ENCODE measurements at regions not wholly inside any gene's neighbourhood (a gene's known extent, or its start where the extent isn't known, plus 50 kb on each side); places are given as distances from the start of the nearest gene placed in this dataset.

DNA sequence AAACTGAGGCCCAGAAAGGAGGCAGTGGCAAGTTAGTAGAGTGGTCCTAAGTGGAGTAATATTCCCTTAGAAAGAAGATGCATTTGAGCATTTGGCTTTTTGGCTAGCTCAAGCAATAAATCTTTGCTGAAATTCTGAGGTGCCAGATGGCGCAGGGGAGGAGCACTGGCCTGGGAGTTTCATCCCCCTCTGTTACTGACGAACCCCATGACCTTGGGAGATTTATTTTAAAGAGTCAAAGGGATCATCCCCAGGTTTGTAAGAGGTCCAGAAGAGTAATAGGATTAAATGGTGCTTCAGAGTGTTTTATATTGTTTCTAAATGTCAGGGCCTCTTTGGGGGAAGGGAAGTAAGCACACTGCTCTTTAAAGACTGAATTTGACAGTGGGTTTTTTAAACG is 85.1 kb upstream of the PIAS1 start:
- DNase-seq (ENCODE audit: low spot score in 2 of 2), result no peak
- no peak for TF ChIP-seq EP300 (IDR thresholded peaks at IDR 0.05)
- no peak for TF ChIP-seq POLR2A (IDR thresholded peaks at IDR 0.05)
- TF ChIP-seq, protein P1, sequence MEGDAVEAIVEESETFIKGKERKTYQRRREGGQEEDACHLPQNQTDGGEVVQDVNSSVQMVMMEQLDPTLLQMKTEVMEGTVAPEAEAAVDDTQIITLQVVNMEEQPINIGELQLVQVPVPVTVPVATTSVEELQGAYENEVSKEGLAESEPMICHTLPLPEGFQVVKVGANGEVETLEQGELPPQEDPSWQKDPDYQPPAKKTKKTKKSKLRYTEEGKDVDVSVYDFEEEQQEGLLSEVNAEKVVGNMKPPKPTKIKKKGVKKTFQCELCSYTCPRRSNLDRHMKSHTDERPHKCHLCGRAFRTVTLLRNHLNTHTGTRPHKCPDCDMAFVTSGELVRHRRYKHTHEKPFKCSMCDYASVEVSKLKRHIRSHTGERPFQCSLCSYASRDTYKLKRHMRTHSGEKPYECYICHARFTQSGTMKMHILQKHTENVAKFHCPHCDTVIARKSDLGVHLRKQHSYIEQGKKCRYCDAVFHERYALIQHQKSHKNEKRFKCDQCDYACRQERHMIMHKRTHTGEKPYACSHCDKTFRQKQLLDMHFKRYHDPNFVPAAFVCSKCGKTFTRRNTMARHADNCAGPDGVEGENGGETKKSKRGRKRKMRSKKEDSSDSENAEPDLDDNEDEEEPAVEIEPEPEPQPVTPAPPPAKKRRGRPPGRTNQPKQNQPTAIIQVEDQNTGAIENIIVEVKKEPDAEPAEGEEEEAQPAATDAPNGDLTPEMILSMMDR (IDR thresholded peaks at IDR 0.05), result no peak
- Histone ChIP-seq H3K4me3 (no peak overlapping the region), H3K4me1 (peaks cover 0 to 16% (median 0%) of the 10 kb centered on the region in 4 donors), H3K27ac (no peak overlapping the region), H3K36me3 (no peaks in the 10 kb centered on the region), H3K9me3 (no peaks in the 10 kb centered on the region), H3K27me3 (no peaks in the 10 kb centered on the region)
- WGBS, 2 donors, result 75 to 85% methylated on average over 3 of the region's 3 CpGs

GRCh38 chr15:67969892-67970291 is 84.2 kb upstream of the PIAS1 start:
- Histone ChIP-seq H3K27me3 (no peaks in the 10 kb centered on the region), H3K4me1 (peaks cover 0 to 16% (median 0%) of the 10 kb centered on the region in 4 donors), H3K36me3 (no peaks in the 10 kb centered on the region), H3K4me3 (no peak overlapping the region), H3K27ac (no peak overlapping the region), H3K9me3 (no peaks in the 10 kb centered on the region)
- no peak for DNase-seq (ENCODE audit: low spot score in 2 of 2)
- TF ChIP-seq POLR2A (IDR thresholded peaks at IDR 0.05) (no peak), EP300 (IDR thresholded peaks at IDR 0.05) (no peak)
- TF ChIP-seq, protein P1 (IDR thresholded peaks at IDR 0.05), result no peak
- WGBS, 2 donors, result 82 to 86% methylated on average over 3 of the region's 3 CpGs

GRCh38 chr15:67972377-67972776 is 81.7 kb upstream of the PIAS1 start:
- WGBS, 2 donors, result 89 to 90% methylated on average over 4 of the region's 4 CpGs
- Histone ChIP-seq H3K9me3 (no peaks in the 10 kb centered on the region), H3K36me3 (no peaks in the 10 kb centered on the region), H3K4me1 (peaks cover 0 to 15% (median 0%) of the 10 kb centered on the region in 4 donors), H3K27me3 (no peaks in the 10 kb centered on the region), H3K4me3 (no peak overlapping the region), H3K27ac (no peak overlapping the region)
- no peak for DNase-seq (ENCODE audit: low spot score in 2 of 2)
- no peak for TF ChIP-seq EP300 (IDR thresholded peaks at IDR 0.05)
- TF ChIP-seq, protein P1 (IDR thresholded peaks at IDR 0.05), result no peak
- TF ChIP-seq POLR2A (IDR thresholded peaks at IDR 0.05), result no peak

- H3K27me3 ChIP-seq, result no peaks in the 10 kb centered on the region
- no peak overlapping the region for H3K27ac ChIP-seq
- DNase-seq (ENCODE audit: low spot score in 2 of 2), result no peak
- H3K9me3 ChIP-seq, result no peaks in the 10 kb centered on the region
- no peaks in the 10 kb centered on the region for H3K36me3 ChIP-seq
- H3K4me3 ChIP-seq, result no peak overlapping the region
- WGBS, 2 donors, result 84 to 95% methylated on average over 4 of the region's 4 CpGs
- TF ChIP-seq, protein P1 (IDR thresholded peaks at IDR 0.05), result no peak
- no peak for TF ChIP-seq POLR2A (IDR thresholded peaks at IDR 0.05)
- TF ChIP-seq EP300 (IDR thresholded peaks at IDR 0.05), result no peak
- peaks cover 0 to under 1% (median 0%) of the 10 kb centered on the region in 4 donors for H3K4me1 ChIP-seq
These were observed 80.3 kb upstream of the PIAS1 start for GRCh38 chr15:67973846-67974245.

GRCh38 chr15:67976506-67977073 is 77.5 kb upstream of the PIAS1 start:
- TF ChIP-seq EP300 (IDR thresholded peaks at IDR 0.05) (no peak), POLR2A (IDR thresholded peaks at IDR 0.05) (no peak)
- TF ChIP-seq, protein P1 (IDR thresholded peaks at IDR 0.05), result no peak
- H3K27ac ChIP-seq, result no peak overlapping the region
- no peaks in the 10 kb centered on the region for H3K36me3 ChIP-seq
- H3K4me1 ChIP-seq, result no peaks in the 10 kb centered on the region
- H3K9me3 ChIP-seq, result no peaks in the 10 kb centered on the region
- DNase-seq (ENCODE audit: low spot score in 2 of 2), result no peak
- WGBS, 2 donors, result 75 to 93% methylated on average over 3 of the region's 3 CpGs
- H3K4me3 ChIP-seq, result no peak overlapping the region
- H3K27me3 ChIP-seq, result no peaks in the 10 kb centered on the region
